ENCODE measurements at regions not wholly inside any gene's neighbourhood (a gene's known extent, or its start where the extent isn't known, plus 50 kb on each side); places are given as distances from the start of the nearest gene placed in this dataset.

DNA sequence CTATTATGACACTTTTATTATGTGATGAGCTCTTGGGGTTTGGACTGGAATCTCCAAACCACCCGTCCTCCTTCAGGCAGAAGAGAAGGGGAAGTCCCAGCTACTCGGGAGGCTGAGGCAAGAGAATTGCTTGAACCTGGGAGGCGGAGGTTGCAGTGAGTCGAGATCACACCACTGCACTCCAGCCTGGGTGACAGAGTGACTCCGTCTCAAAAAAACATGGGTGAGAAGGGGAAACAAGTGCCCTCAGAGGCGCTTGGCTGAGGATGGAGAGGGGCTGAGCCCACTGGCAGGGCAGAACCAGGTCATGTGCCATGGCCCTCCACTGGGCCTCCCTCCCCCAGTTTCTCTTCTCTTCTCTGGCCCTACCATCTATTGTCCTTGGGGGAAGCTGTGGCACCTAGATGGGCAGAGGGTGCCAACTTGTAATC lies 120.9 kb upstream of the SMURF2 start:
- TF ChIP-seq TCF7L2 (IDR thresholded peaks at IDR 0.05; ENCODE audit: borderline replicate concordance, extremely low read depth, insufficient read depth, insufficient read length) (no peak), SRF (IDR thresholded peaks at IDR 0.05; ENCODE audit: low read depth) (no peak), EGR1 (IDR thresholded peaks at IDR 0.05; ENCODE audit: low read depth) (no peak), YY1 (IDR thresholded peaks at IDR 0.05; ENCODE audit: extremely low read depth, insufficient replicate concordance, low read depth, low read length) (no peak), RAD21 (IDR thresholded peaks at IDR 0.05; ENCODE audit: low read depth) (no peak), SIN3A (IDR thresholded peaks at IDR 0.05; ENCODE audit: low read depth) (no peak)
- TF ChIP-seq, protein P1, sequence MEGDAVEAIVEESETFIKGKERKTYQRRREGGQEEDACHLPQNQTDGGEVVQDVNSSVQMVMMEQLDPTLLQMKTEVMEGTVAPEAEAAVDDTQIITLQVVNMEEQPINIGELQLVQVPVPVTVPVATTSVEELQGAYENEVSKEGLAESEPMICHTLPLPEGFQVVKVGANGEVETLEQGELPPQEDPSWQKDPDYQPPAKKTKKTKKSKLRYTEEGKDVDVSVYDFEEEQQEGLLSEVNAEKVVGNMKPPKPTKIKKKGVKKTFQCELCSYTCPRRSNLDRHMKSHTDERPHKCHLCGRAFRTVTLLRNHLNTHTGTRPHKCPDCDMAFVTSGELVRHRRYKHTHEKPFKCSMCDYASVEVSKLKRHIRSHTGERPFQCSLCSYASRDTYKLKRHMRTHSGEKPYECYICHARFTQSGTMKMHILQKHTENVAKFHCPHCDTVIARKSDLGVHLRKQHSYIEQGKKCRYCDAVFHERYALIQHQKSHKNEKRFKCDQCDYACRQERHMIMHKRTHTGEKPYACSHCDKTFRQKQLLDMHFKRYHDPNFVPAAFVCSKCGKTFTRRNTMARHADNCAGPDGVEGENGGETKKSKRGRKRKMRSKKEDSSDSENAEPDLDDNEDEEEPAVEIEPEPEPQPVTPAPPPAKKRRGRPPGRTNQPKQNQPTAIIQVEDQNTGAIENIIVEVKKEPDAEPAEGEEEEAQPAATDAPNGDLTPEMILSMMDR (IDR thresholded peaks at IDR 0.05 in 2 of 3, conservative IDR thresholded peaks at IDR 0.05 in 1 of 3; ENCODE audit: borderline replicate concordance in 1 of 3, insufficient read depth in 1 of 3, low read depth in 2 of 3, low read length in 2 of 3), result no peak
- TF ChIP-seq, protein P2, sequence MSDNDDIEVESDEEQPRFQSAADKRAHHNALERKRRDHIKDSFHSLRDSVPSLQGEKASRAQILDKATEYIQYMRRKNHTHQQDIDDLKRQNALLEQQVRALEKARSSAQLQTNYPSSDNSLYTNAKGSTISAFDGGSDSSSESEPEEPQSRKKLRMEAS (IDR thresholded peaks at IDR 0.05), result no peak
- ChIA-PET RAD21 (ENCODE audit: low non-redundant PET in 1 of 2, low total read pairs in 2 of 2, uncharacterized antibody in 2 of 2, unreplicated experiment in 2 of 2) (no interaction called here), POLR2A (interaction anchor here (1.5 kb wide), 1 partner anchor 9 kb away, joined by 5 read pairs; no protein-coding TSS in a partner anchor), CTCF (interaction anchor here (0.7 kb wide), 1 partner anchor 9 kb away, joined by 4 read pairs; no protein-coding TSS in a partner anchor)
- Histone ChIP-seq H2AFZ (ENCODE audit: low read depth, low read length, poor library complexity, severe bottlenecking) (no peak overlapping the region), H3K27ac (ENCODE audit: low read depth, low read length) (no peak overlapping the region), H3K9ac (ENCODE audit: low read length) (no peak overlapping the region), H4K20me1 (ENCODE audit: insufficient read depth) (no peaks in the 10 kb centered on the region), H3K36me3 (ENCODE audit: control insufficient read depth in 1 of 2, insufficient read depth in 2 of 2, low read length in 2 of 2) (peaks cover 0 to 2% of the 10 kb centered on the region in 2 experiments; a peak in 2 of 4 replicates), H3K79me2 (ENCODE audit: insufficient read depth, low read length) (no peaks in the 10 kb centered on the region), H3K4me3 (replicated peaks in 1 of 2; ENCODE audit: low read depth in 1 of 2, low read length in 2 of 2) (no peak overlapping the region), H3K27me3 (ENCODE audit: insufficient read depth, low read length) (no peaks in the 10 kb centered on the region), H3K4me2 (ENCODE audit: low read length) (no peak overlapping the region), H3K9me2 (ENCODE audit: insufficient read depth) (no peaks in the 10 kb centered on the region), H3K9me3 (ENCODE audit: control insufficient read depth in 1 of 2, insufficient read depth in 1 of 2, low read depth in 1 of 2, low read length in 2 of 2) (no peaks in the 10 kb centered on the region), H3K4me1 (ENCODE audit: control insufficient read depth in 1 of 2, insufficient read depth in 2 of 2, low read length in 2 of 2) (peaks cover 7 to 40% of the 10 kb centered on the region in 2 experiments; a peak in 3 of 4 replicates)
- intact Hi-C loops (cut with micrococcal nuclease), result no loop called here
- DNase-seq (ENCODE audit: low read depth, low spot score), result no peak
- BruUV-seq (replicated peaks), result no TSS peak
- no peak for ATAC-seq

All from HCT116 (cell line).